Progenitor cell of endocrine pancreas (in vitro differentiated cells): ENCODE measurements at regions not wholly inside any gene's neighbourhood (a gene's known extent, or its start where the extent isn't known, plus 50 kb on each side); places are given as distances from the start of the nearest gene placed in this dataset.

Experiments used
- DNase-seq: peaks from one replicate; pipeline ENCODE4 v3.0.0; 2021; ENCODE audit warnings: low spot score; ENCODE audit not compliant: unreplicated experiment
- H3K27ac Mint-ChIP-seq: 2 replicates; pipeline ENCODE4 v1.8.0; 2021; ENCODE audit warnings: mild to moderate bottlenecking, moderate library complexity, mixed read lengths
- H3K27me3 Mint-ChIP-seq: 2 replicates; pipeline ENCODE4 v1.8.0; 2021; ENCODE audit warnings: mixed read lengths
- H3K36me3 Mint-ChIP-seq: 2 replicates; pipeline ENCODE4 v1.8.0; 2022; ENCODE audit warnings: mixed read lengths; ENCODE audit not compliant: insufficient read depth
- H3K4me1 Mint-ChIP-seq: 2 replicates; pipeline ENCODE4 v1.8.0; 2021; ENCODE audit warnings: low read depth, mixed read lengths
- H3K4me3 Mint-ChIP-seq: 2 replicates; pipeline ENCODE4 v1.8.0; 2021; ENCODE audit warnings: low read depth, mild to moderate bottlenecking, moderate library complexity, mixed read lengths
- H3K9me3 Mint-ChIP-seq: 2 replicates; pipeline ENCODE4 v1.8.0; 2021; ENCODE audit warnings: low read depth, mixed read lengths
- TF ChIP-seq, protein P1 (sequence below): fragments of 200-600 bp; sonication (generic); IDR thresholded peaks from one replicate; pipeline ENCODE4 v1.5.0; 2021; ENCODE audit warnings: antibody characterized with exemption, mild to moderate bottlenecking; ENCODE audit not compliant: unreplicated experiment

DNA sequence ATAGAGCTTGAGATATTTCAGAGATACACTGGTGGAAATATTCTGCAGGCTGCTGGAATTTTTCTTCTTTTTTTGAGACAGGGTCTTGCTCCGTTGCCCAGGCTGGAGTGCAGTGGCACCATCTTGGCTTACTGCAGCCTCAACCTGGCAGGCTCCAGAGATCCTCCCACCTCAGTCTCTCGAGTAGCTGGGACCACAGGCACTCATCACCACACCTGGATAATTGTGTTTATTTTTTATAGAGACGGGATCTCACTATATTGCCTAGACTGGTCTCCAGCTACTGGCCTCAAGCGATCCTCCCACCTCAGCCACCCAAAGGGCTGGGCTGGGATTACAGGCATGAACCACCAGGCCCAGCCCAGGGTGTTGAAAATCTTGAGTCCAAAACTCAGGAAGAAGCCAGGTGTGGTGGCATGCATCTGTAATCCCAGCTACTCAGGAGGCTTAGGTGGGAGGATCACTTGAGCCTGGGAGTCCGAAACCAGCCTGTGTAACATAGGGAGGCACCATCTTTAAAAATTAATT lies 55.7 kb upstream of the FOXK1 start:
- peaks cover 1% of the 10 kb centered on the region for H3K36me3 Mint-ChIP-seq
- TF ChIP-seq, protein P1, sequence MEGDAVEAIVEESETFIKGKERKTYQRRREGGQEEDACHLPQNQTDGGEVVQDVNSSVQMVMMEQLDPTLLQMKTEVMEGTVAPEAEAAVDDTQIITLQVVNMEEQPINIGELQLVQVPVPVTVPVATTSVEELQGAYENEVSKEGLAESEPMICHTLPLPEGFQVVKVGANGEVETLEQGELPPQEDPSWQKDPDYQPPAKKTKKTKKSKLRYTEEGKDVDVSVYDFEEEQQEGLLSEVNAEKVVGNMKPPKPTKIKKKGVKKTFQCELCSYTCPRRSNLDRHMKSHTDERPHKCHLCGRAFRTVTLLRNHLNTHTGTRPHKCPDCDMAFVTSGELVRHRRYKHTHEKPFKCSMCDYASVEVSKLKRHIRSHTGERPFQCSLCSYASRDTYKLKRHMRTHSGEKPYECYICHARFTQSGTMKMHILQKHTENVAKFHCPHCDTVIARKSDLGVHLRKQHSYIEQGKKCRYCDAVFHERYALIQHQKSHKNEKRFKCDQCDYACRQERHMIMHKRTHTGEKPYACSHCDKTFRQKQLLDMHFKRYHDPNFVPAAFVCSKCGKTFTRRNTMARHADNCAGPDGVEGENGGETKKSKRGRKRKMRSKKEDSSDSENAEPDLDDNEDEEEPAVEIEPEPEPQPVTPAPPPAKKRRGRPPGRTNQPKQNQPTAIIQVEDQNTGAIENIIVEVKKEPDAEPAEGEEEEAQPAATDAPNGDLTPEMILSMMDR = no peak
- peaks cover 12% of the 10 kb centered on the region for H3K4me1 Mint-ChIP-seq
- H3K27ac Mint-ChIP-seq = no peak overlapping the region
- no peak overlapping the region for H3K4me3 Mint-ChIP-seq
- no peaks in the 10 kb centered on the region for H3K9me3 Mint-ChIP-seq
- DNase-seq = no peak
- H3K27me3 Mint-ChIP-seq = peaks cover 19% of the 10 kb centered on the region

DNA sequence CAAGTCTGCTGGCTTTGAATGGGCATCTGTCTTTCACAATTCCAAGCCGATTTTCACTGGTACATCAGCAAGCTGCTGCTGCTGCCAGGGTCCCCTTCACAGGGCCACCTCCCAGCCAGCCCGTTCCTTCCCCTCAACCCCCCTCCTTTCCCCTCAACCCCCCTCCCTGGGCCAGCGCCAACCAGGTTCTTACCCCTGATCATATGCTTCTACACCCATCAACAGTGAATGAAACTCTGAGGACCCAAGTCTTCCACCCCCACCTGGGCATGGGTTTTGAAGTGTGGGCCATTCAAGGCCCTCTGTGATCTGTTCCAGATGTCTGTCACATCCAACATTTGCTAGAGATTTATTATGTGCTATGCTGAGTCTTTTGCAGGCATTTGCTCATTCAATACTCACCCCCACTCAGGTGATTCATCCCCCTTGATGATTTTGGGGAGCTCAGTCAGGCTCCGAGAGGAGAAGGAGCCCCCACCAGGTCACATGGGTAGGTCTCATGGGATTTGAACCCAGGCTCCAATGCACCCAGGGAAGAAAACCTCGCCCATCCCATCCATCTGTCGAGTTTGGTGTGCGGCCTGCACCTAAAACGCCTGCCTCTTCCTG lies 52.7 kb upstream of the FOXK1 start:
- Mint-ChIP-seq H3K4me1 (peaks cover 16% of the 10 kb centered on the region), H3K27ac (no peak overlapping the region), H3K27me3 (peaks cover 25% of the 10 kb centered on the region), H3K9me3 (no peaks in the 10 kb centered on the region), H3K4me3 (no peak overlapping the region), H3K36me3 (no peaks in the 10 kb centered on the region)
- no peak for DNase-seq
- TF ChIP-seq, protein P1 = no peak

DNA sequence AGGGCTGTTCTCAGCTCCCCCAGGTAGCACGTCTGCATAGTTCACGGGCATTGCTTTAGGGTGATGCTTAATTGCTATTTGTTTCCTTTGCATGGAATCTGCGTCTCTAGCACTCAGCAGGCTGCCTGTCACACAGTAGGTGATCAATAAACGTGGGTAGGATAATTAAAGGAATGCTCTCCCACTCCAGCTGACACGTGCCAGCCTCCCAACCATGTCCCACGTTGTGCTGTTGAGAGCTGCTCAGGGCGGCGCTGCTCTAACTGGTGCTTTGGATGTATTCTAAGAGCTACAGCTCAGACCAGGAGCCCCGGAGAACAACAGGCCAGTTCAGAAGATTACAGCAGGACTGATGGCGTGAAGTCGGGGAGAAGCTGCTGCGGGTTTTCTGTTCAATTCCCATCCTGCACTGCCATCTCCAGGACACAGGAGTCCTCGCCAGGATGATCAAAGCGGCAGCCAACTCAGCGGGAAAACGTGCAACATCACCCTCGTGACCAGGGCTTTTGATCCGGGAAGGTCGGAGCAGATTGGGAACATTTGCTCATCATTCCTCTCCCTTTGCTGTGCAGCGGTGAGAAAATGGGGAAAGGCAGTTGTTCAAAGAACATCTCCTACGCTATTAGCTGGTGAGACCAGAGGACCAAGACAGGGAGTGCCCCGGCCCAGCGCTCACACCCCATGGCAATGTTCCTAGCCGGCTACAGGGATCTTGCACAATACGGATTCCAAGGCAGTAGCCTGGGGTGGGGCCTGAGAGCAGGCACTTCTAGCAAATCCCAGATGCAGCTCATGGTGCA lies 50.5 kb upstream of the FOXK1 start:
- peak; percentile 22 for DNase-seq
- TF ChIP-seq, protein P1 = peak; percentile 60
- Mint-ChIP-seq H3K36me3 (no peaks in the 10 kb centered on the region), H3K27ac (no peak overlapping the region), H3K9me3 (no peaks in the 10 kb centered on the region), H3K4me1 (peaks cover 4% of the 10 kb centered on the region), H3K27me3 (peaks cover 22% of the 10 kb centered on the region), H3K4me3 (peak overlapping the region; percentile 29)
